ENCODE measurements at regions not wholly inside any gene's neighbourhood (a gene's known extent, or its start where the extent isn't known, plus 50 kb on each side); places are given as distances from the start of the nearest gene placed in this dataset.

GRCh38 chr6:12505486-12505885, 211.1 kb upstream of the PHACTR1 start:
- Histone ChIP-seq H3K9me3 (peaks cover 2% of the 10 kb centered on the region; the same call in 1 of the 2 replicates), H3K36me3 (no peaks in the 10 kb centered on the region), H3K4me3 (no peak overlapping the region), H3K27me3 (no peaks in the 10 kb centered on the region)
- no peak for DNase-seq

GRCh38 chr6:12506159-12506558, 210.4 kb upstream of the PHACTR1 start:
- H3K9me3 ChIP-seq, result peaks cover 2% of the 10 kb centered on the region; the same call in 1 of the 2 replicates
- no peak overlapping the region for H3K4me3 ChIP-seq
- H3K27me3 ChIP-seq, result no peaks in the 10 kb centered on the region
- no peaks in the 10 kb centered on the region for H3K36me3 ChIP-seq
- DNase-seq, result no peak

GRCh38 chr6:12507636-12508035, 208.9 kb upstream of the PHACTR1 start:
- Histone ChIP-seq H3K27me3 (no peaks in the 10 kb centered on the region), H3K36me3 (no peaks in the 10 kb centered on the region), H3K9me3 (peaks cover 2% of the 10 kb centered on the region; the same call in 1 of the 2 replicates), H3K4me3 (no peak overlapping the region)
- no peak for DNase-seq

- no peak for DNase-seq
- Histone ChIP-seq H3K36me3 (no peaks in the 10 kb centered on the region), H3K4me3 (no peak overlapping the region), H3K27me3 (no peaks in the 10 kb centered on the region), H3K9me3 (peaks cover 2% of the 10 kb centered on the region; the same call in 1 of the 2 replicates)
Measured at GRCh38 chr6:12508553-12508952, 208.0 kb upstream of the PHACTR1 start.

- no peak overlapping the region for H3K4me3 ChIP-seq
Measured at GRCh38 chr6:12509060-12509459, 207.5 kb upstream of the PHACTR1 start.

GRCh38 chr6:12516070-12516469, 200.5 kb upstream of the PHACTR1 start:
- Histone ChIP-seq H3K4me3 (no peak overlapping the region), H3K9me3 (no peaks in the 10 kb centered on the region), H3K27me3 (no peaks in the 10 kb centered on the region), H3K36me3 (no peaks in the 10 kb centered on the region)
- DNase-seq, result no peak

More at GRCh38 chr6:12509060-12509459, 207.5 kb upstream of the PHACTR1 start:
- no peak for DNase-seq
- H3K36me3 ChIP-seq, result no peaks in the 10 kb centered on the region
- no peaks in the 10 kb centered on the region for H3K27me3 ChIP-seq
- H3K9me3 ChIP-seq, result peaks cover 2% of the 10 kb centered on the region; the same call in 1 of the 2 replicates

- Histone ChIP-seq H3K36me3 (no peaks in the 10 kb centered on the region), H3K4me3 (no peak overlapping the region), H3K27me3 (no peaks in the 10 kb centered on the region), H3K9me3 (peaks cover 20% of the 10 kb centered on the region)
- DNase-seq, result no peak
Measured at GRCh38 chr6:12522347-12522746, 194.2 kb upstream of the PHACTR1 start.

GRCh38 chr6:12523726-12524125, 192.8 kb upstream of the PHACTR1 start:
- Histone ChIP-seq H3K36me3 (no peaks in the 10 kb centered on the region), H3K9me3 (peaks cover 20% of the 10 kb centered on the region), H3K4me3 (no peak overlapping the region), H3K27me3 (no peaks in the 10 kb centered on the region)
- no peak for DNase-seq

- DNase-seq, result no peak
Measured at GRCh38 chr6:12525276-12525675, 191.3 kb upstream of the PHACTR1 start.

GRCh38 chr6:12527339-12527738, 189.2 kb upstream of the PHACTR1 start:
- H3K27me3 ChIP-seq, result no peaks in the 10 kb centered on the region
- H3K4me3 ChIP-seq, result no peak overlapping the region
- no peaks in the 10 kb centered on the region for H3K36me3 ChIP-seq
- no peak for DNase-seq
- peaks cover 20% of the 10 kb centered on the region for H3K9me3 ChIP-seq

More at GRCh38 chr6:12525276-12525675, 191.3 kb upstream of the PHACTR1 start:
- no peaks in the 10 kb centered on the region for H3K36me3 ChIP-seq
- H3K27me3 ChIP-seq, result no peaks in the 10 kb centered on the region
- H3K4me3 ChIP-seq, result no peak overlapping the region
- H3K9me3 ChIP-seq, result peaks cover 20% of the 10 kb centered on the region

- H3K9me3 ChIP-seq, result peaks cover 15% of the 10 kb centered on the region
- H3K36me3 ChIP-seq, result no peaks in the 10 kb centered on the region
- no peak for DNase-seq
- H3K4me3 ChIP-seq, result no peak overlapping the region
- no peaks in the 10 kb centered on the region for H3K27me3 ChIP-seq
Measured at GRCh38 chr6:12528136-12528535, 188.4 kb upstream of the PHACTR1 start.

- DNase-seq, result no peak
- H3K9me3 ChIP-seq, result peaks cover 15% of the 10 kb centered on the region
Measured at GRCh38 chr6:12528581-12529363, 187.8 kb upstream of the PHACTR1 start.

GRCh38 chr6:12529364-12530019, 187.1 kb upstream of the PHACTR1 start:
- no peaks in the 10 kb centered on the region for H3K36me3 ChIP-seq
- H3K4me3 ChIP-seq, result no peak overlapping the region
- no peaks in the 10 kb centered on the region for H3K27me3 ChIP-seq
- peaks cover 9% of the 10 kb centered on the region for H3K9me3 ChIP-seq
- no peak for DNase-seq

More at GRCh38 chr6:12528581-12529363, 187.8 kb upstream of the PHACTR1 start:
- Histone ChIP-seq H3K27me3 (no peaks in the 10 kb centered on the region), H3K4me3 (no peak overlapping the region), H3K36me3 (no peaks in the 10 kb centered on the region)

GRCh38 chr6:12530345-12530744, 186.2 kb upstream of the PHACTR1 start:
- H3K27me3 ChIP-seq, result no peaks in the 10 kb centered on the region
- no peak overlapping the region for H3K4me3 ChIP-seq
- H3K9me3 ChIP-seq, result peaks cover 2% of the 10 kb centered on the region; the same call in 1 of the 2 replicates
- H3K36me3 ChIP-seq, result no peaks in the 10 kb centered on the region
- no peak for DNase-seq

- DNase-seq, result no peak
- H3K9me3 ChIP-seq, result no peaks in the 10 kb centered on the region
- H3K4me3 ChIP-seq, result no peak overlapping the region
- no peaks in the 10 kb centered on the region for H3K36me3 ChIP-seq
- no peaks in the 10 kb centered on the region for H3K27me3 ChIP-seq
Measured at GRCh38 chr6:12533586-12533985, 183.0 kb upstream of the PHACTR1 start.

GRCh38 chr6:12534069-12534853, 182.3 kb upstream of the PHACTR1 start:
- Histone ChIP-seq H3K4me3 (no peak overlapping the region), H3K36me3 (no peaks in the 10 kb centered on the region), H3K9me3 (no peaks in the 10 kb centered on the region), H3K27me3 (no peaks in the 10 kb centered on the region)
- DNase-seq, result no peak
